ENCODE measurements at regions not wholly inside any gene's neighbourhood (a gene's known extent, or its start where the extent isn't known, plus 50 kb on each side); places are given as distances from the start of the nearest gene placed in this dataset.
"Not testable (repeated sequence)": the region's sequence is repeated elsewhere in the genome, so short reads cannot be mapped to it uniquely, and the experiment has no call there.

DNA sequence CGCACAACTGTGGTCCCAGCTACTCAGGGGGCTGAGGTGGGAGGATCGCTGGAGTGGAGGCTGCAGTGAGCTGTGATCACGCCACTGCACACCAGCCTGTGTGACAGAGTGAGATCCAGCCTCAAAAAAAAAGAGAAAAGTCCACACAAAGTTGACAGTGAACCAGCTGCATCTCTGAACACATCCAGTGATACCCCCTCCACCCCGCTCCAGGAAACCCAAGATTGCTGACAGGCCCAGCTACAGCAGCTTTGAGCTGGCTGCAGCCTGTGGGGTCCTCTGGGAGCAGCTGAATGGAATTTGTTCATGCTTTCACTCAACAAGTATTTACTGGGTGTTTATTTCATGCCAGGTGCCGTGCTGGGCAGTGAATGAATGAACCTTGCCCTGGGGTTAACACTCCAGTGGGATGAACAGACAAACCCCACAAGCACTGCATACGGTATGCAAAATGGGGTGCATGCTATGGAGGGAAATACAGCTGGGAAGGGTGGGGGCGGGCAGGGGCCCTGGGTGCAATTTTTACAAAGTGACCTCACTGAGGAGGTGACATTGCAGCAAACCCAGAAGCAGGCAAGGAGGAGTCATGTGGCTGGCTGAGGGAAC, 170.9 kb downstream of the GOSR1 start:
- not testable (repeated sequence) for H3K27me3 ChIP-seq; H3K36me3 ChIP-seq; DNase-seq (ENCODE audit: low spot score); H3K4me3 ChIP-seq; H3K4me1 ChIP-seq; H3K27ac ChIP-seq; H3K9me3 ChIP-seq

DNA sequence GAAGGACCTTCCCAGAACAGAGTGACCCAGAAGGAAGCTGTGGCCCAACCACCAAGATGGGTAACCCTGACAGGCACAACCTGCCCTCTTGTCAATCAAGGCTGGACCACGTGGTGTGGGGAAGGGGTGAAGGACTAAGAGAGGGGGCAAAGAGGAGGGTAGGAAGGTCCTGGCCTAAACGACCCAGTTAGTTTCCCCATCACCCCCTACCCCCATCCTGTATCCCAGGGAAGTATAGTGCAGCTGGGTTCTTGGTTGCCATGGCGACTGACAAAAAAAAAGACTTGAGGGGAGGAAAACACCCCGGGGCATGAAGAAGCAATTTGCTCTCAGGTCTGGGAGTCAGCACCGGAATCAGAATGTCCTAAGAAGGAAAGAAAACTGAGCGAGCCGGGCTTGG, 168.7 kb downstream of the GOSR1 start:
- H3K9me3 ChIP-seq, H3K27me3 ChIP-seq, H3K4me3 ChIP-seq: not testable (repeated sequence)

DNA sequence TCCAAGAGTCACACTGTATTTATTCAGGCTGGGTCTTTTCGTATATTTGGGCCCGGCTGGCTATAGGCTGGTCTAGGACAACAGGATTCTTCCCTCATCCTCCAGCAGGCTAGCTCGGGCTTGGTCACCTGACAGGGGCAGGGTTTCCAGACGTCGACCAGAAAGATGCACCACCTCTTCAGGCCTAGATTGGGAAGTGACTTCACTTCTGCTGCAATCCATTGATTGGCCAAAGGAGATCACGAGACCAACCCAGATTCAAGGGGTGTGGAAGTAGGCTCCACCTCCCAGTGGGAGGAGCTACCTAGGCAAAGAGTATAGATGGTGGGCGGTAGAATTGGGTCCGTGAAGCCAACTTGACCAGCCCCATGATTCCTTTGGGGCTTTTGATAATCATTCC, 167.5 kb downstream of the GOSR1 start:
- not testable (repeated sequence) for H3K27me3 ChIP-seq; H3K36me3 ChIP-seq; H3K9me3 ChIP-seq; H3K4me1 ChIP-seq; H3K27ac ChIP-seq; DNase-seq (ENCODE audit: low spot score); H3K4me3 ChIP-seq

More for the DNA sequence above, 168.7 kb downstream of the GOSR1 start:
- H3K27ac ChIP-seq; DNase-seq (ENCODE audit: low spot score); H3K36me3 ChIP-seq; H3K4me1 ChIP-seq: not testable (repeated sequence)

DNA sequence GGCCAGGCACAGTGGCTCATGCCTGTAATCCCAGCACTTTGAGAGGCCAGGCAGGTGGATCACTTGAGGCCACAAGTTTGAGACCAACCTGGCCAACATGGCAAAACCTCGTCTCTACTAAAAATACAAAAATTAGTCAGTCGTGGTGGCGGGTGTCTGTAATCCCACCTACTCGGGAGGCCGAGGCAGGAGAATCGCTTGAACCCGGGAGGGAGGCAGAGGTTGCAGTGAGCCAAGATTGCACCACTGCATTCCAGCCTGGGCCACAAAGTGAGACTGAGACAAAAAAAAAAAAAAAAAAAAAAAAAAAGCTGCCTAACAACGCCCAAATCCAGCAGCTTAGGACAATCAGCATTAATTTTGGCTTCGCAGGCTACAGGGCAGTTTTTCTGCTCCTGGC, 167.1 kb downstream of the GOSR1 start:
- H3K27me3 ChIP-seq; DNase-seq (ENCODE audit: low spot score); H3K9me3 ChIP-seq; H3K4me3 ChIP-seq; H3K27ac ChIP-seq; H3K4me1 ChIP-seq; H3K36me3 ChIP-seq: not testable (repeated sequence)

DNA sequence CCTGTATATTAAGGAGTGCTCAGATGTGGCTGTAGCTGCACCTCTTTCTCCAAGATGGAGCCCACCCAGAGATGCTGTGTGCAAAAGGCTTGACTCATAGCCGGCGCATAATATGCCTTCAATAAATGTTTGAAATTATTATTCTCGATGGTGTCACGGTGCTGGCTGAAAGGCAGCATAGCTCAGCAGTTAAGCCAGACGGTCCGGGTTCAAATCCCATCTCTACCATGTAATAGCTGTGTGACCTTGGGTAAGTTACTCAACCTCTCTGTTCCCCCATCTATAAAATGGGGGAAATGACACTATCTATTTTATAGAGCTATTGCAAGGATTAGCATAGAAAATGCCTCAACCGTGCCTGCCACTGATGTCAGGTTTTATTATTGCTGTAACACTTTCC, 164.2 kb downstream of the GOSR1 start:
- H3K4me1 ChIP-seq; H3K27ac ChIP-seq; H3K27me3 ChIP-seq; DNase-seq (ENCODE audit: low spot score); H3K9me3 ChIP-seq; H3K4me3 ChIP-seq; H3K36me3 ChIP-seq: not testable (repeated sequence)

DNA sequence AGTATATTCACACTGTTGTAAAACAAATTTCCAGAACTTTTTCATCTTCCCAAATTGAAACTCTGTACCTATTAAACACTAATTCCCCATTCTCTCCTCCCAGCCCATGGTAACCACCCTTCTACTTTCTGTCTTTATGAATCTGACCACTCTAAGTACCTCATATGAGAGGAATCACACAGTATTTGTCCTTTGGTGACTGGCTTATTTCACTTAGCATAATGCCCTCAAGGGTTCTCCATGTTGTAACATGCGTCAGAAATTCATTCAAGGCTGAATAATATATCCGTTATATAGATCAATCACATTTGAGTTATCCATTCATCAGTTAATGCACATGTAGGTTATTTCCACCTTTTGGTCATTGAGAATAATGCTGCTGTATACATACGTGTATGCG, 162.2 kb downstream of the GOSR1 start:
- not testable (repeated sequence) for H3K4me1 ChIP-seq; H3K27me3 ChIP-seq; DNase-seq (ENCODE audit: low spot score); H3K36me3 ChIP-seq; H3K9me3 ChIP-seq; H3K27ac ChIP-seq; H3K4me3 ChIP-seq

DNA sequence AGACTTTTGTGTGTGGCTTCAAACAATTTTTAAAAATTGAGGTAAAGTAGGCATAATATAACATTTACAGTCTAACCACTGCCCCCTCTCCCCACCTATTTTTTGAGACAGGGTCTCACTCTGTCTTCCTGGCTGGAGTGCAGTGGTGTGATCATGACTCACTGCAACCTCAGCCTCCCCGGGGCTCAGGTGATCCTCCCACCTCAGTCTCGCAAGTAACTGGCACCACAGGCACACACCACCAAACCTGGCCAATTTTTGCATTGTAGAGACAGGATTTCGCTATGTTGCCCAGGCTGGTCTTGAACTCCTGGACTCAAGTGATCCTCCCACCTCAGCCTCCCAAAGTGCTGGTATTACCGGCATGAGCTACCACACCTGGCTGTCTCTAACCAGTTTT, 161.8 kb downstream of the GOSR1 start:
- not testable (repeated sequence) for H3K4me1 ChIP-seq; H3K9me3 ChIP-seq; H3K27ac ChIP-seq; DNase-seq (ENCODE audit: low spot score); H3K36me3 ChIP-seq; H3K27me3 ChIP-seq; H3K4me3 ChIP-seq

DNA sequence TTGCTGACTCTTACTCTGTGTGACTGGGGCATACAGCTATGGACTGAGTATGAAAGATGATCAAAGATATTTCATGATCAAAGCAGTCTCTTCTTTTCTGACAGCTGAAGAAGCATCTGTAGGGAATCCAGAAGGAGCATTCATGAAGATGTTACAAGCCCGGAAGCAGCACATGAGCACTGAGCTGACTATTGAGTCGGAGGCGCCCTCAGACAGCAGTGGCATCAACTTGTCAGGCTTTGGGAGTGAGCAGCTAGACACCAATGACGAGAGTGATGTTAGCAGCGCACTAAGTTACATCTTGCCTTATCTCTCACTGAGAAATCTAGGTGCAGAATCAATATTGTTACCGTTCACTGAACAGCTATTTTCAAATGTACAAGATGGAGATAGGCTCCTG, 154.4 kb downstream of the GOSR1 start:
- H3K36me3 ChIP-seq, result not testable (repeated sequence)

DNA sequence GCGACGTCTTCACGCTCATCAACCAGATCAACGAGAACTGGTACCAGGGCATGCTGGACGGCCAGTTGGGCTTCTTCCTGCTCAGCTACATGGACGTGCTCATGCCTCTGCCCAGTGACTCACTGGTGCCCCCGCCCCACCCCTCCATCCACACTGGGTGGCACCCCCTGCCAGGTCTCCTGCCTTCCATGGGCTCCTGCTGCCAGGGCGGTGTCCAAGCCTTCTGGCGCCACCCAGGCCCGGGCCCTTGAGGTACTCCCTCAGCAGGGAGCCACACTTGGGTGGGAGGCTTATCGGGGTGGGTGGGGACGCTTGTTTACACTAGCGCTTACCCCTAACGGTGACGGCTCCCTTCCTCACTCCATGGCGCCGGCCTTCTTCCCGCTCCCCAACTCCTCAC, 148.2 kb downstream of the GOSR1 start:
- H3K4me3 ChIP-seq; DNase-seq (ENCODE audit: low spot score); H3K4me1 ChIP-seq; H3K27me3 ChIP-seq; H3K9me3 ChIP-seq; H3K27ac ChIP-seq: not testable (repeated sequence)
- H3K36me3 ChIP-seq, result peaks cover 11% of the 10 kb centered on the region

More for the DNA sequence above, 154.4 kb downstream of the GOSR1 start:
- not testable (repeated sequence) for H3K27ac ChIP-seq; H3K4me1 ChIP-seq; H3K4me3 ChIP-seq; DNase-seq (ENCODE audit: low spot score); H3K27me3 ChIP-seq; H3K9me3 ChIP-seq

DNA sequence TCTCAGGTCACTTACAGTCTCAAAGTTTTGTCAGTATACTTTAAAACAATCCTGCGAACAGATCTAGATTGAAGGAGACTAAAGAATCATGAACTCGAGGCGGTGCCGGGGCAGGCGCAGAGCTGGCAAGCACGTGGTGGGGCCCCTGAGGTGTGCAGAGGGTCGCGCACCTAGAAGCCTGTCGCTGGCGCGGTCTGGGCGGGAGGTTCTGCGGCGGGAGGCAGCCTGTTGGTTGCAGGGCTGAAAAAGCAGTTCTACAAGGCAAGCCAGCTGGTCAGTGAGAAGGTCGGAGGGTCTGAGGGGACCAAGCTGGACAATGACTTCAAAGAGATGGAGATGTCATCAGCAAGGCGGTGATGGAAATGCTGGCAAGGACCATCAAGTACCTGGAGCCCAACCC, 147.0 kb downstream of the GOSR1 start:
- H3K4me3 ChIP-seq; H3K4me1 ChIP-seq; H3K27ac ChIP-seq; H3K27me3 ChIP-seq; H3K9me3 ChIP-seq; DNase-seq (ENCODE audit: low spot score): not testable (repeated sequence)
- peaks cover 11% of the 10 kb centered on the region for H3K36me3 ChIP-seq

DNA sequence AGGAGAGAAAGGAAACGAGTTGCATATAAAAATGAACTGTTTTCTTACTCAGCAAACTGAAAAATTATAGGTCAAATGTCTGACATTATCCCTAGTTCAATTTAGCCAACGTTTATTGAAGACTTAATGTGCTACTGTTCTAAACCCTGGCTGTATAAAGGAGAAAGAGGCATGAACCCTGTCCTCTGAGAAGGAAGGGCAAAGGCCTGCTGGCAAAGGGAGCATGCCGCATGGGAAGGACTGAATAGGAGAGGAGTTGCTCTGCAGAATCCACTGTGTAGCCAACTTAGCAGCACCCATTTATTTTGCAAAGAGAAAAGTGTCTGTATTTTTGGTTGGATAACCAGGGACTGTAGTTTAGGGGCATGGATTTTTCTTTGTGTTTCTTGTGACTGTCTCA, 132.5 kb downstream of the GOSR1 start:
- H3K27ac ChIP-seq; DNase-seq (ENCODE audit: low spot score); H3K4me1 ChIP-seq; H3K4me3 ChIP-seq; H3K9me3 ChIP-seq; H3K27me3 ChIP-seq; H3K36me3 ChIP-seq: not testable (repeated sequence)

DNA sequence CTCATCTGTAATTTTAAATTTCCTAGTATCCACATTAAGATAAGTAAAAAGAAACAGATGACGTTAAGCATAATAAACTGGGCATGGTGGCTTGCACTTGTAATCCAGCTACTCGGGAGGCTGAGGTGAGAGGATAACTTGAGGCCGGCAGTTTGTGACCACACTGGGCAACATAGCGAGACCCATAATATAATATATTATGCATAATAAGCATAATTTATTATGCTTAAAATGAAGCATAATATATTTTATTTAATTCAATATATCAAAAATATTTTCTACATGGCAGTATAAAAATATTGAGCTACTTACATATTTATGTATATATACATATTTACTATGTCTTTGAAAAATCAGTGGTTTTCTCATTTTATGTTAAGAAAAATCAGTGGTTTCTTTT, 128.3 kb downstream of the GOSR1 start:
- peaks cover 0 to 5% of the 10 kb centered on the region in 2 donors for H3K4me1 ChIP-seq
- H3K9me3 ChIP-seq, result no peaks in the 10 kb centered on the region
- H3K27me3 ChIP-seq, result no peaks in the 10 kb centered on the region
- H3K36me3 ChIP-seq, result no peaks in the 10 kb centered on the region
- DNase-seq (ENCODE audit: low spot score), result no peak
- no peak overlapping the region for H3K4me3 ChIP-seq
- no peak overlapping the region for H3K27ac ChIP-seq
- TF ChIP-seq, protein P1, sequence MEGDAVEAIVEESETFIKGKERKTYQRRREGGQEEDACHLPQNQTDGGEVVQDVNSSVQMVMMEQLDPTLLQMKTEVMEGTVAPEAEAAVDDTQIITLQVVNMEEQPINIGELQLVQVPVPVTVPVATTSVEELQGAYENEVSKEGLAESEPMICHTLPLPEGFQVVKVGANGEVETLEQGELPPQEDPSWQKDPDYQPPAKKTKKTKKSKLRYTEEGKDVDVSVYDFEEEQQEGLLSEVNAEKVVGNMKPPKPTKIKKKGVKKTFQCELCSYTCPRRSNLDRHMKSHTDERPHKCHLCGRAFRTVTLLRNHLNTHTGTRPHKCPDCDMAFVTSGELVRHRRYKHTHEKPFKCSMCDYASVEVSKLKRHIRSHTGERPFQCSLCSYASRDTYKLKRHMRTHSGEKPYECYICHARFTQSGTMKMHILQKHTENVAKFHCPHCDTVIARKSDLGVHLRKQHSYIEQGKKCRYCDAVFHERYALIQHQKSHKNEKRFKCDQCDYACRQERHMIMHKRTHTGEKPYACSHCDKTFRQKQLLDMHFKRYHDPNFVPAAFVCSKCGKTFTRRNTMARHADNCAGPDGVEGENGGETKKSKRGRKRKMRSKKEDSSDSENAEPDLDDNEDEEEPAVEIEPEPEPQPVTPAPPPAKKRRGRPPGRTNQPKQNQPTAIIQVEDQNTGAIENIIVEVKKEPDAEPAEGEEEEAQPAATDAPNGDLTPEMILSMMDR (IDR thresholded peaks at IDR 0.05), result no peak

Measured in right atrium auricular region (tissue), 2 donors.